ENCODE measurements at regions not wholly inside any gene's neighbourhood (a gene's known extent, or its start where the extent isn't known, plus 50 kb on each side); places are given as distances from the start of the nearest gene placed in this dataset.

- TF ChIP-seq CTCF (IDR thresholded peaks at IDR 0.05; ENCODE audit: borderline replicate concordance, control extremely low read depth, extremely low read depth, insufficient read depth, missing control alignments) = no peak
- in situ Hi-C loops (cut with MboI; ENCODE audit: low sequenced_read_pairs, unreplicated experiment) = no loop called here
- no peak for DNase-seq (ENCODE audit: low spot score)
Observed at GRCh38 chr1:219492717-219493116, 120.2 kb downstream of the ZC3H11B start.

DNA sequence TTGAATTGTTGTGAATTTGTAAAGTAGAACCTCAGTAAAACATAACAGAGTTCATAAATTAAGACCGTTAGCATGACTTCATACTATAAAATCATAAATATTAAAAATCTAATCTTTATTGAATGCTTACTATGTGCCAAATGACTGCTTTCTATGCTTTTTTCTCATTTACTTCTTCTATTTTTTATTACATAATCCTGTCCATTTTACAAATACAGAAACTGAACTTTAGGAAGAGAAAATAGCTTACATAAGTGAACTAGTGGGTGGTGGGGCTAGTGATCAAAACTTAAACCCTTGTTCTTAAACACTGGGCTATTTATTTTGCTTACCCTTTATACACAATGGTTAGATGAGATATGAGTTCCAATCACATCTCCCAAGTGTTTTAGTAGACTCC lies 122.3 kb downstream of the ZC3H11B start:
- no peak for DNase-seq (ENCODE audit: low spot score)
- TF ChIP-seq CTCF (IDR thresholded peaks at IDR 0.05; ENCODE audit: borderline replicate concordance, control extremely low read depth, extremely low read depth, insufficient read depth, missing control alignments) = no peak
- in situ Hi-C loops (cut with MboI; ENCODE audit: low sequenced_read_pairs, unreplicated experiment) = no loop called here

- no peak for DNase-seq (ENCODE audit: low spot score)
- in situ Hi-C loops (cut with MboI; ENCODE audit: low sequenced_read_pairs, unreplicated experiment) = no loop called here
- no peak for TF ChIP-seq CTCF (IDR thresholded peaks at IDR 0.05; ENCODE audit: borderline replicate concordance, control extremely low read depth, extremely low read depth, insufficient read depth, missing control alignments)
Observed at GRCh38 chr1:219489636-219490035, 123.3 kb downstream of the ZC3H11B start.

DNA sequence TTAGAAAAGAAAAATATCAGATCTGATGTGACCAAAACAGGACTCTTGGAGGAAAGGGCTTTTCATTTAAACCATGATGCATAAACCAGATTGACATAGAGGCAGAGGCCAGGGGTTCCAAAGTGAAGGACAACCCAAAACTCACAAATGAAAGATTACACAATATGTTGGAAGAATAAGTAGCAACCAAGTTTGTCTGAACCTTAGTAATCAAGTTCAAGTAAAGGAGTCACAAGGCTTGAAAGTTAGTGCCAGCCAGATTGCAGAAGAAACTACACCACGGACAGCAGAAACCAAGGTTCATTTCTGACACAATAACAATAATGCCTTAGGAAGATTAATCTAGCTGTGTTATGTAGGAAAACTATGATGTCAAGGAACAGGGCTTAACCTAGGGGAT lies 124.6 kb downstream of the ZC3H11B start:
- in situ Hi-C loops (cut with MboI; ENCODE audit: low sequenced_read_pairs, unreplicated experiment) = no loop called here
- DNase-seq (ENCODE audit: low spot score) = no peak
- no peak for TF ChIP-seq CTCF (IDR thresholded peaks at IDR 0.05; ENCODE audit: borderline replicate concordance, control extremely low read depth, extremely low read depth, insufficient read depth, missing control alignments)

- in situ Hi-C loops (cut with MboI; ENCODE audit: low sequenced_read_pairs, unreplicated experiment) = no loop called here
- no peak for DNase-seq (ENCODE audit: low spot score)
Observed at GRCh38 chr1:219483530-219483929, 129.4 kb downstream of the ZC3H11B start.

DNA sequence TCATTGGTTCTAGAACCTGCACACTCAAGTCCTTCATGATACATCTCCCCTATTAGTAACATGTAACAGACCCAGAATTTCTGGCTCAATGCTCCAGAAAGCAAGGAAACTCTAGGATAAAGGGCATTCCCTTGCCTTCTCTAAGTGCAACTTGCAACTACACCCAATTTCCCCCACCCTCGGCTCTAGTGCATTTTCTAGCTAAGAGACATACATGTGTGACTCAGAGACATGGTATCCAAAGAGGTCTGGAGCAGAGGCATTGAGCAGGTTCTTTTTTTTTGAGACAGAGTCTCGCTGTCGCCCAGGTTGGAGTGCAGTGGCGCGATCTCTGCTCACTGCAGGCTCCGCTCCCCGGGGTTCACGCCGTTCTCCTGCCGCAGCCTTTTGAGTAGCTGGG lies 132.9 kb downstream of the ZC3H11B start:
- in situ Hi-C loops (cut with MboI; ENCODE audit: low sequenced_read_pairs, unreplicated experiment) = no loop called here
- TF ChIP-seq CTCF (IDR thresholded peaks at IDR 0.05; ENCODE audit: borderline replicate concordance, control extremely low read depth, extremely low read depth, insufficient read depth, missing control alignments) = no peak
- no peak for DNase-seq (ENCODE audit: low spot score)

More at GRCh38 chr1:219483530-219483929, 129.4 kb downstream of the ZC3H11B start:
- TF ChIP-seq CTCF (IDR thresholded peaks at IDR 0.05; ENCODE audit: borderline replicate concordance, control extremely low read depth, extremely low read depth, insufficient read depth, missing control alignments) = no peak

- TF ChIP-seq CTCF (IDR thresholded peaks at IDR 0.05; ENCODE audit: borderline replicate concordance, control extremely low read depth, extremely low read depth, insufficient read depth, missing control alignments) = no peak
- DNase-seq (ENCODE audit: low spot score) = no peak
- in situ Hi-C loops (cut with MboI; ENCODE audit: low sequenced_read_pairs, unreplicated experiment) = no loop called here
Observed at GRCh38 chr1:219478811-219479210, 134.1 kb downstream of the ZC3H11B start.
